ENCODE measurements at regions not wholly inside any gene's neighbourhood (a gene's known extent, or its start where the extent isn't known, plus 50 kb on each side); places are given as distances from the start of the nearest gene placed in this dataset.

DNA sequence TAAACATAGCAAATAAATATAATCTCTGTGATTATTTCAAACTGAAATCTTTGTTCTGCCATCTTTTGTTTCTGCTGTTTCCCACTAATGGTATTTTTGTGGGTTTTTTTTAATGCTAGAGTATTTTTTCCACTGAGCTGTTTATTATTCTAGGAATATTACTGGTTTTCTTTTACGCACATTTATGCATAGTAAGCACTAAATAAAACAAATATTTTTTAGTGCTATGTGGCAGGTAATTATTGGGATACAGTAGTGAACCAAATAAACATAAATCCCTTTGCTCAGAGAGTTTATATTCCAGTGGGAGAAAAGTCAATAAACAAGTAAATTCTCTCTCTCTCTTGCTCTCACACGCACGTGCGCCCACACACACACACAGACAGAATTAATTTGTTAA, 397.4 kb downstream of the PRDM5 start:
- DNase-seq (ENCODE audit: low read depth): no peak

DNA sequence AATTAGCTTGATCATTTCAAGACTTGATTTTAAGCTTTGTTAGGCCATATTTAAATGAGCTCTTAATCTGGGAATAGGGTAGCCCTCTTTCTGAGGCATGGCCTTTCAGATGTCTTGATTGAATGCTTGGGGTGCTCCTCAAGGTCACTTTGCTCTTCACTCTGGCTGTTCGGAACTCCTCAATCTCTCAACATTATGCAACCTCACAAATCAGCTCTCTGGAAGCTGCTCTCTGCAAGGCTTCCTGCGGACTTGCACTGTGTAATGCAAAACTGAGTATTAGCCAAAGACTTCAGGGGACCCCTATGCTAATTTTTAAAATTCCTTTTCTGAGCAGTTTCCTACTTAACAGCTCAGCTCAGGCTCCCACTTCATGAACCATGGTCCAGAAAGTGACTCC, 398.3 kb downstream of the PRDM5 start:
- DNase-seq (ENCODE audit: low read depth): no peak

DNA sequence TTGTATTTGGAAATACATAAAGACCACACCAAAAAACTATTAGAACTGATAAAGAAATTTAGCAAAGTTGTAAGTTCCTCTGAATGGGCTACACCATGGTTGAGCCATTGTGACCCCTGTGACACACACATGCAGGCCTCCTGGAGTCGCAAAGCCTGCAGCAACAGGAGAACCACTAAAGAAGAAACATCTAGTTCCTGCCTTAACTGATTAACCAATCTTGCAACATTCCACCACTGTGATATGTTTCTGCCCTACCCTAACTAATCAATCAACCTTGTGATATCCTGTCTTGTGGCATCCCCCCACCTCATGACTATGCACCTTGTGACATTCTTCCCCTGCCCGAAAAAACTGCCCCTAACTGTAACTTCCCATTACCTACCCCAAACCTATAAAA, 401.8 kb downstream of the PRDM5 start:
- no peak for DNase-seq (ENCODE audit: low read depth)

DNA sequence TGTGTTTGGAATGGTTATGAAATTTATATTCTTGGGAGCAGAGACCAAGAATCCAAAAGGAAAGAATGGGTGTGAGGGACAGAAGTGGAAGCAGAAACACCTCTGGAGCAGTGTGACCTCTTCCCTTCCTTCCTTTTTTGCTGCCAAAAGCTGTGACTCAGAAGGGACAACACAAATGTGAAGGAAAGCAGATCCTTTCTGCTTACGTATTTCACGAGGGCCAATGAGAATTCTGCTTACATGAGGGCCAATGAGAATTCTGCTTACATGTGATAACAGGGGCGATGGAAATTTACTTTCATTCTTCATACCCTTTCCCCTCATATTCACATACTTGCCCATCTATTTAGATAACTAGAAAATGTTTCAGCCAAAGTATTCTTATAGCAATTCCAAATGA, 404.6 kb downstream of the PRDM5 start:
- peak; percentile 69 for DNase-seq (ENCODE audit: low read depth)

DNA sequence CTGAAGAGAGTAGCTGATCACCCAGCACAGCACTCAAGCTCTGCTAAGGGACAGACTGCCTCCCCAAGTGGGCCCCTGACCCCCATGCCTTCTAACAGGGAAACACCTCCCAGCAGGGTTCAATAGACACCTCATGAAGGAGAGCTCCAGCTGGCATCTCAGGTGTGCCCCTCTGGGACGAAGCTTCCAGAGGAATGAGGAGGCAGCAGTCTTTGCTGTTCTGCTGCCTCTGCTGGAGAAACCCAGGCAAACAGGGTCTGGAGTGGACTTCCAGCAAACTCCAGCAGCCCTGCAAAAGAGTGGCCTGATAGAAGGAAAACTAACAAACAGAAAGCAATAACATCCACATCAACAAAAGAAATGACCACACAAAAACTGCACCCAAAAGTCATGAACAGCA, 412.8 kb downstream of the PRDM5 start:
- no peak for DNase-seq (ENCODE audit: low read depth)

DNA sequence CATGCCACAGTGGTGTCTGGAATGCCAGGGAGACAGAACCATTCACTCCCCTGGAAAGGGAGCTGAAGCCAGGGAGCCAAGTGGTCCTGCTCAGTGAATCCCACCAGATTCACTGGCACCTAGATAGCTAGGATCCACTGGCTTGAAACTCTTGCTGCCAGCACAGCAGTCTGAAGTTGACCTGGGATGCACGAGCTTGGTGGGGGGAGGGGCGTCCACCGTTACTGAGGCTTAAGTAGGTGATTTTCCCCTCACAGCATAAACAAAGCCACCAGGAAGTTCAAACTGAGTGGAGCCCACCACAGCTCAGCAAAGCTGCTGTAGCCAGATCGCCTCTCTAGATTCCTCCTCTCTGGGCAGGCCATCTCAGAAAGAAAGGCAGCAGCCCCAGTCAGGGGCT, 413.3 kb downstream of the PRDM5 start:
- no peak for DNase-seq (ENCODE audit: low read depth)

DNA sequence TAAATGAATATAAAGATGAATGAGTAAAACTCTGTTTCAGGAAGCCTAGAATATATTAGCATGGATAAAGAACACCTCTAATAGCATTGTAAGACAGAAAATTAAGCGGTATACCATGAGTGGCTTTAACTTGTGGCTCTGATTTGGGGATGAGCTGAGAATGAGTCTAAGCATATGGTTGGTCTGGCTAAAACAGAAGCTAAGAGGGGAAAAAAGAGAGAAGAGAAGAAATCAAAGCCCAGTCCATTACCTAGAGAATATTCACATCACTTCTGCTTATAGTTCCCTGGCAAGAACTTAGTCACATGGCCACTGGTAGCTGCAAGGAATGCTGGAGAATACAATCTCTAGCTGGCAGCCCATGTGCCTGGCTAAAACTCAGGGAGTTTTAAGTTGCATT, 414.5 kb downstream of the PRDM5 start:
- no peak for DNase-seq (ENCODE audit: low read depth)

DNA sequence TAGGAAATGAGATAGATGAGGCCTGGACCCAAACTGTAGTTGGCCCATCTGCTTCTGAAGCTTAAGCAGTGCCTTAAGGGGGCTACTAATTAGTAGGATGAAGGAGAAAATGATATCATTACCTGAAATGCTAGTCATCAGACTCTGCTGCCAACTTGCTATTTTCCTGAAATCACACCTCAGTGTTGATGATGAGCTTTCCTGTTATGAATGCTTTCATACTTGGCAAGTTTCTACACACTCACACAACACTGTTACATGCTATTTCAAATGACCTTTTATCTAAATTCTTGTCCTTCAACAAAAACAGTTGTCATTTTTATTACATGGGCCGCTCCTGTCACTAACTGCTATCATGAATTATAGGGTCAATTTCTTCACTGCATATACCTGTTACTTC, 416.0 kb downstream of the PRDM5 start:
- no peak for DNase-seq (ENCODE audit: low read depth)

DNA sequence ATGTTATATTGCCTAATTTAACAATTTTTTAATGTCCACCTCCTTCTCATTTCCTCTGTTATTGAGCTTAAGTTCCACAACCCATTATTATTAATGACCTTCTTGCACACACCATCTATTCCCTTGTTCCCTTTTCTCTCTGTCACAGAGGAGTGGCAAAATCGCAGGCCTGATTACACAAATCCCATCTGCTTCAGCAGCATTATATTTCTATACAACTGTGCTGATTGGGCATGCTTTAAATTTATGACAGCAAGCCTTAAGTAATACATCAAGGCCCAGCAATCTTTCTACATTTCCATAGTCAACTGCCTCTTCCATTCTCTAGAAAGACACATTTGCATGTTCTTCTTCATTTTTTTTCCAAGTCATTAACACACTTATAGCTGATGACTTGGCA, 423.8 kb downstream of the PRDM5 start:
- DNase-seq (ENCODE audit: low read depth): no peak

DNA sequence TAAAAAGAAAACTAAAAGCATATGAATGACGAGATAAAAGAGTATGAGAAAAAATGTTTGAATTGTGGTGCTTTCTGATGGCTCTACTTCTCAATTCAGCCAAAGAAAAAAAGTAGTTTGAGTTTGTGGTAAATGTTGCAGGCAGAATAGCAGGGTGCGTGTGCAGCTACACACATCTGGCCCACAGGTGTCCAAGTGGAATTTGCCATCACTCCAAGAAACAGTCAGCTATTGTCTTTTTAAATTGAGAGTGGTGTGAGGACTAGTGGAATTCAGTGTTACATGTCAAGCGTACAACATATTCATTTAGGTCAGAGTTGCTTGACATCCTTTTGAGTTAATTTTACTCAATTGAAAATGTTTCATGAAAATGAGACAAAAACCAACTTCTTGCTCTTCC, 424.8 kb upstream of the MAD2L1 start:
- DNase-seq (ENCODE audit: low read depth): no peak

DNA sequence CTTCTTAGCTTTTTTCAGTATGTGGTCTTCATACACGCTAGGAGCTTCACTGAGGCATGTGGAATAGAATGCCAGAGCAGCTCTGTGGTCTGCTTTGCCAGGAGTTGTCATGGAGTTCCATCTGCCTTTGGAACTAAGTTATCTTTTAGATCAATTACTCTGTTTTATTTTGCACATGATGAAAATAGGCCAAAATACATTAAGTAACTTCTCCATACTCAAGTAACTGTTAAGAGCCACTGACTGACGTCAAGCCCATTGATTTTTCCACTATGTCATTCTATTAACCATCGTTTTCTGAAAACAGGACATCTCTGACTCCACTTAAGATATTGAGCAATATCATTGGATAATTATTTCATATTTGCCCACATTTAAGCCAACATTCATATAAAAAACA, 415.1 kb upstream of the MAD2L1 start:
- no peak for DNase-seq (ENCODE audit: low read depth)

DNA sequence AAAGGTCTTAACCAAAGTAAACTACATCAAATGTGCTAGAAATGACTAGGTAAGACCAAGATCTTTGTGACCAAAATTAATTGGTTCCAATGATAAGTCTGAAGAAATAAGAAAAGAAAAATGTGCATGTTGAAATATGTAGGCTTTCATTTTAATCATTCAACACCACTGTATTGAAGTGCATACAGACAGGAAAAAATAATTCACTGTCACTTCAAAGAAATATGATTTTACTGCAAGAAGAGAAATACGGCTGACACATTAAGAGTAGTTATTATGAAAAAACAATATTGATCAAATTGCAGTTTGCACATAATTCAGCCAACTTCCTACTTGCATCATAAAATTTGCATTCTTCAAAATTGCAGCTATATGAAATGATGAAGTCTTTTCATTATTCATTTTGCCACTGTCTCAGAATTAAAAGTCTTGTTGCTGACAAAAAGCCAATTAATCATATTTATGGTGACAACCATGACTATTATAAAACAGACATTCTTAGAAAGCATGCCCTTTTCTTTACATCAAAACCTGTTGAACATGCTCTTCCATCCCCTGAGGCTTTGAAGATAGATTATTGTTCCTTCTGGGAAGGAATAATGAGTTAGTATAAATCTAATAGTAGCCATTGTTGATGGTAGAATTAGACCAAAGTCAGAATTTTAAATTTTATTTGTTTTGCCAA, 405.9 kb upstream of the MAD2L1 start:
- DNase-seq (ENCODE audit: low read depth): no peak

DNA sequence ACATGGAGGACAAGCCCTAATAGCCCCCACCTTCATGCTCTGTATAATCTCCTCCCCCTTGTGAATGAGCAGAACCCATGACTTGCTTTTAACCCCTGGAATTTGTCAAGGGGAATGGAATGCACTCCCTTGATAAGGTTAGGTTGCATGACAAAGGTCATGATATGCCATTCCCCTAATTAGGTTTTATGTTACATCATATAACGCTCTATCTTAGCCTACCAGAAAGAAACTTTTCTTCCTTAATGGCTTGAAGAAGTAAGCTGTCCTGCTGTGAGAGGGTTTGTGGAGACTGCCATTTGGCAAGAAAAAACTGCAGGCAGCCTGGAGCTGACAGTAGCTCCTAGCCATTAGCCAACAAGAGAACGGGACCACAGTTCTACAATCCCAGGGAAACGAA, 399.8 kb upstream of the MAD2L1 start:
- no peak for DNase-seq (ENCODE audit: low read depth)

DNA sequence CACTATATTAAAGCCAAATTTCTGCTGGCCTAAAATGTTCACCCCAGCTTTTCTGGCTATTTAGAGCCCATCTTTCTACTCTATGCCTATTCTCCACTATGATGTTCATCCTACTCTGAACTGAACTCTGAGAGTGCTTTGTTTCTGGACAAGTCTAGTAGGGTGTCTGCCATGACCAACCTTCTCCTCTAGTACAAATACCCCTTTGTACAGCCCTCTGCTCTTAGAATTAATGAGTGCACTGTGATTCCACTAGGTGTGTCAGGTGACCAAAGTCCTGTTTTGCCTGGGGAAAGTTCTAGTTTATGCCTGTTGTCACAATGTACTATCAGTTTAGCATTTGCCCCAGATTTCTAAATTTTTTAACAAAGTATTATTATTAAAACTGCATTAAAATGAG, 388.1 kb upstream of the MAD2L1 start:
- no peak for DNase-seq (ENCODE audit: low read depth)

DNA sequence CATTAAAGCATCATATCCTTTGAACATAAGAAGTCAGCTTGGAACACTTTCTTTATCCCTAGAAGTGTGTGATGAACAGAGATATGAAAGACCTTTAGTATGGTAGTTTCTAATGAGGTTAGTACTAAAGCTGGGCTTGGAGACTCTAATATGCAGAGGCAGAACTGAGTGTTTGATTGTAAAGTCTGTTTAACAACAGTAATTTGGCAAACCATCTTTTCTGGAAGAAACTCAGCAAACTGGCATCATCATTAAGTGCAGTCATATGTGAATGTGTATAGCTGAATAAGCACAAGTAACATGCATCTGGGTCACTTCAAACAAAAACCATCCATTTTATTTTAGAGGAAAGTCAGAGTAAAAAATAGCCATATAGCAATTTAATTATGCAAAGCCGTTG, 385.9 kb upstream of the MAD2L1 start:
- no peak for DNase-seq (ENCODE audit: low read depth)

DNA sequence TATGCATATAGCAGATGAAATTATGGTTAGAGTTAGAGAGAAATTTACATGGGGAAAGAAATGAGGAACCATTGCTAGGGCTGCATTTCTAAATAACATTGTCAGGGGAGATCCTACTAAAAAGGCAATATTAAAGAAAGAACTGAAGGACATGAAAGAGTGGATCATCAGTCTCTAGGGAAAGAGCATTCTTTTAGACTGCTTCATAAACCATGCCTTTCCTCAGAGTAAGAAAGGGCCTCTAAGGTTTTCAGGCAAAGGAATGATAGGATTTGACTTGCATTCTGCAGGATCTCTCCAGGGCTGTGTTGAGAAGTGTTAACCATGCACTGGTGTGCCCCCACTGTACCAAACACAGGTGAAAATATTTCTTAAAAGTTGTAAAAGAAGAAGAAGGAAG, 385.4 kb upstream of the MAD2L1 start:
- no peak for DNase-seq (ENCODE audit: low read depth)

DNA sequence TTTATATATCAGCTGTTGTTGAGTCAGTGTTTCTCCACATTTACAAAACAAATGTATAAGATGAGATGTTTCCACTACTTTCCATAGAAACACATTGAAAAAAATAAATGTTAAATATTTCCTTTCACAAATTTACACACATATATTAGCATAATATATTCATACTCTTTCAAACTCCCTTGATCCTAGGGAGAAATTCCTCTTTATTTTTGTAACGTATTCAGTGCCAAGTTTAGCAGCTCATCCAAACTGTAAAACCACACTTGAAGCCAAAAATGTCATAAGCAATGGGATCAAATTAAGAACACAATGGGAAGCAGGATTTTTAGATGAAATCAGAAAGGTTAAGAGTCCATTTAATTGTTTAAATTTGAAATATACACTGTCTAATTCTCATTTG, 381.1 kb upstream of the MAD2L1 start:
- no peak for DNase-seq (ENCODE audit: low read depth)

DNA sequence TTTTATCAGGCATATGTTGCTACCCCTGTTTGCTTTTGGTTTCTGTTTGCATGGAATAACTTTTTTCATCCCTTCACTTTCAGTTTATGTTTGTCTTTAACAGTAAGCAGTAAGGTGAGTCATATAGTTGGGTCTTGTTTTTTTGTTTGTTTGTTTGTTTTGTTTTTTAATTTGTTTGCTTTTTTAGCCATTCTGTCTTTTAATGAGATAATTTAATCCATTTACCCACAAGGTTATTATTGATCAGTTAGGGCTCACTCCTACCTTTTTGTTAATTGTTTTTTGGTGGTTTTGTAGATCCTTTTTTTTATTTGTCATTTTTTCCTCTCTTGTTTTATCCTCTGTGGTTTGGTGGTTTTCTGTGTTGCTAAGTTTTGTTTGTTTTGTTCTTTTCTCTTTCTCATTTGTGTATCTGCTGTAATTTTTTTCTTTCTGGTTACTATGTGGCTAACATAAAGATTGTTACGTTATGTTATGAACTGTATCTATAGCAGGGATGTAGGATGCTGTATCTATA, 379.5 kb upstream of the MAD2L1 start:
- no peak for DNase-seq (ENCODE audit: low read depth)

DNA sequence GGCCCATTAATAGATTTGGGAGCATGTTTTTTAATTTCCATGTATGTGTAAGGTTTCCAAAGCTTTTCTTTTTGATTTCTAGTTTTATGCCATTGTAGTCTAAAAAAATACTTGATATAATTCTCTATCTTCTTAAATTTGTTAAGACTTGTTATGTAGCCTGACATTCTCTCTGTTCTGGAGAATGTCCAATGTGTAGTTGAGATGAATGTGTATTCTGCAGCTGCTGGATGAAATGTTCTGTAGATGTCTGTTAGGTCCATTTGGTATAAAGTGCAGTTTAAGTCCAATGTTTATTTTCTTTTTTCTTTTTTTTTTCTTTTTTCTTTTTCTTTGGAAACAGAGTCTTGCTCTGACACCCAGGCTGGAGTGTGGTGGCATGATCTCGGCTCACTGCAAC, 378.5 kb upstream of the MAD2L1 start:
- no peak for DNase-seq (ENCODE audit: low read depth)

DNA sequence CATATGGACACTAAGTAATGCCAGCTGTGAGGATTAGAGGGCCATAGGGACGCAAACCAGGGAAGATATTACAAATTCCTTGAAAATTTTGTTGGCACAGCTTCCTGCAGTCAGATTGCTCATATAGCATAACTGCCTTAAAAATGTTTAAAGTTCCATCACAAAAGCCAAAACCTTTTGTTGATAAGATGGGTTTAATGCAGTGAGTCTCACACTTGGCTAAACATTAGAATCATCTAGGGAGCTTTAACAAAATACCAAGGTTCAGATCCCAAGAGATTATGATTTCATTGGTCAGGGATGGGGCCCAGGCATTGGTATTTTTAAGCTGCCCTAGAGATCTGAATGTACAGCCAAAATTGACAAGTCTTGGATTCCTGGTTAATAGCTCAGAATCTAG, 376.5 kb upstream of the MAD2L1 start:
- peak; percentile 67 for DNase-seq (ENCODE audit: low read depth)

DNA sequence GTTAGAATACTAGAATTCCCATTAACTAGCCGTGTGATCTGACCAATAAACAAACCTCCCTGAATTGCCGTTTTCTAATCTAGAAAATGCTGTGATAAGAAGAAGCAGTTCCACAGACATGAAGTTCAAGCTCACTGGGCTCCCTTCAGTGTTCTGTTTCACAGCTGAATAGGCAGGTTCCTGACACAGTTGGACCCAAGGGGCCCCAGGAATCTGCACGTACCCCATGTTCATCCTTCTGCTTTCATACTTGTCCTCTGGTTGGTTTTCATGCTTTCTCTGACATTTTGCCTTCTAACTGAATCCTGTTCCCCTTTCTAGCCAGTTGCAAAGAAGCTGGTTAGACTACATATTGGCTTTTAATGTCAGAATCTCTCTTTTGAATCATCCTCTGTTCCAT, 374.1 kb upstream of the MAD2L1 start:
- no peak for DNase-seq (ENCODE audit: low read depth)

DNA sequence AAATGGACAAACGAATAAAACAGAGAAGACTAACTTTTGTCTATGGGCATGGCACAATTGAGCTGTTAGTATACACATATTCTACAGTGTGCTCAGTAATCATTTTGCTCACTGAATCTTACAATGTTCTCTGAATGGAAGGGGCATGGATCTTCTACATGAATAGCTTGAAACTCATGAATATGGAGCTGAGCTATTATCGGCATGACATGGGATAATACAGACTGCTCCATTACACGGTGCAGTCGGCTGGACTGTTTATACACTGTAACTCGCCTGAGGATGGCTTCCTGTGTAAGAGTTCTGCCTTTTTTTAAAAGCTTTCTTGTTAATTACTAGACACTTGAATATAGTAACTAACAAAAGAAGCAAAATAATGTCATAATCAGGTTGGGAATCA, 368.5 kb upstream of the MAD2L1 start:
- no peak for DNase-seq (ENCODE audit: low read depth)

DNA sequence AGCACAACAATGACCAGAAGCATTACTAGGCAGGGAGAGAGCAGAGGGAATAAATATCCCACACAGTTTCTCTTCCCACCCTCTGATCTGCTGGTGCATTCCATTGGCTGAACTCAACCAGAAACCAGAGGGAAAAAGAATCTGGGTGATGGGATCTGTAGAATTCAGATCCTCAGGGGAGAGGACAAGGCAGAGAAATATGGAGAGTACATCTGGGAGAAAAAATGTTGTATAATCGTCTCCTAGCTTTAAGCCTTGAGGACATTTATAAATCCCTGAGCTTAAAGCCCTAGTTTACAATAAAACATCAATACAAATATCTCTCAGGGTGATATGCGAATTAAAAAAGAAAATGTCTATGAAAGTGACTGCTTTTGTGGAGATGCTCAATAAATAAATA, 368.1 kb upstream of the MAD2L1 start:
- DNase-seq (ENCODE audit: low read depth): no peak

DNA sequence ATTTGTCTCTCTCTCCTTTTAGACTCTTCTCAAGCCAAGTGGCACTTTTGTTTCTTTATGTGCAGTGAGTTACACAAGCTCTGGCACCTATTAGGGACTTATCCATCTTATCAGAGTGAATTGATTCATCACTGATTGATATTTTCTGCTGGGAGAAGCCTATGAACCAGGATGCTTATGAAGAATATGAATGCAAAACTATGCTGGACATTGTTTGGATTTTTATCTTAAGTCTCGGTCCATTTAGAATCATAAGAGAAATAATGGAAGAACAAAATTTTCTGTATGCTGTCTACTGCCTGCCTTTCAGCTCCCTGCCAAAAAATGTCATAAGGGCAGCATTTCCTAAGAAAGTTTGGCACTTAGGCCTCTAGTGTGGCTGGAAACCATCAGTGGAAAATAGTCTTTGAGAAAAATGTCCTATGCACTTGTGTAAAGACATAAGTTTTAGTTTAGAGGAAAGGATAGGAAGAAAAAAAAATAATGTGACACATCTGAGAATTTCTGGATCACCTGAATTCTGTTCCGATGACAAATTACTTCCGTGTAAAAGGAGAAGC, 365.7 kb upstream of the MAD2L1 start:
- no peak for DNase-seq (ENCODE audit: low read depth)

Measured in HS-27A (cell line).